ENCODE measurements at regions not wholly inside any gene's neighbourhood (a gene's known extent, or its start where the extent isn't known, plus 50 kb on each side); places are given as distances from the start of the nearest gene placed in this dataset.

- no peaks in the 10 kb centered on the region for H3K27me3 ChIP-seq (replicated peaks in 1 of 4; ENCODE audit: control extremely low read depth in 1 of 4, control insufficient read depth in 3 of 4, insufficient read depth in 4 of 4, low read length in 3 of 4)
- H3K27ac ChIP-seq (ENCODE audit: low read length in 2 of 2) = no peak overlapping the region
- Mint-ChIP-seq H3K4me1 (no peaks in the 10 kb centered on the region), H3K9me3 (ENCODE audit: insufficient read depth) (no peaks in the 10 kb centered on the region), H3K27me3 (no peaks in the 10 kb centered on the region), H3K27ac (no peak overlapping the region), H3K4me3 (no peak overlapping the region)
- H4K20me1 ChIP-seq (ENCODE audit: control insufficient read depth, insufficient read depth, low read length, poor library complexity, severe bottlenecking) = no peaks in the 10 kb centered on the region
- H3K4me1 ChIP-seq (ENCODE audit: control insufficient read depth in 2 of 2, insufficient read depth in 2 of 2, low read length in 2 of 2) = no peaks in the 10 kb centered on the region
- intact Hi-C loops (cut with micrococcal nuclease) = no loop called here
- no peak overlapping the region for H3K9ac ChIP-seq (ENCODE audit: low read length)
- H3K9me3 ChIP-seq (ENCODE audit: control extremely low read depth in 1 of 3, control insufficient read depth in 2 of 3, insufficient read depth in 1 of 3, low read length in 2 of 3) = no peaks in the 10 kb centered on the region
- DNase-seq (no peak), ATAC-seq (ENCODE audit: low read depth) (no peak)
- TF ChIP-seq CTCF (IDR thresholded peaks at IDR 0.05) (no peak), EZH2 (IDR thresholded peaks at IDR 0.05; ENCODE audit: borderline replicate concordance, insufficient read depth, low read depth, low read length, poor library complexity, severe bottlenecking) (no peak)
- H3K79me2 ChIP-seq (ENCODE audit: control insufficient read depth, insufficient read depth, low read length) = no peaks in the 10 kb centered on the region
- WGBS (ENCODE audit: insufficient coverage) = 86% methylated on average over 1 of the region's 2 CpGs
- CTCF ChIA-PET = no interaction called here
- H3K4me3 ChIP-seq (ENCODE audit: control extremely low read depth in 1 of 5, extremely low read depth in 1 of 5, insufficient read depth in 1 of 5, low read depth in 2 of 5, low read length in 4 of 5) = no peak overlapping the region
- H3K4me2 ChIP-seq (replicated peaks; ENCODE audit: low read depth, low read length, poor library complexity, severe bottlenecking) = no peak overlapping the region
- H3K36me3 ChIP-seq (replicated peaks in 1 of 2; ENCODE audit: control extremely low read depth in 1 of 2, control insufficient read depth in 1 of 2, extremely low read depth in 1 of 2, insufficient read depth in 2 of 2, low read length in 1 of 2) = no peaks in the 10 kb centered on the region
- H2AFZ ChIP-seq (ENCODE audit: insufficient read depth, low read depth, low read length, poor library complexity, severe bottlenecking) = no peak overlapping the region
- POLR2A ChIA-PET = no interaction called here
These were observed 1283.2 kb upstream of the NXPH2 start for GRCh38 chr2:140063356-140063755.

- Mint-ChIP-seq H3K4me1 (no peaks in the 10 kb centered on the region), H3K9me3 (ENCODE audit: insufficient read depth) (no peaks in the 10 kb centered on the region), H3K4me3 (no peak overlapping the region), H3K27ac (no peak overlapping the region), H3K27me3 (no peaks in the 10 kb centered on the region)
- Histone ChIP-seq H3K36me3 (replicated peaks in 1 of 2; ENCODE audit: control extremely low read depth in 1 of 2, control insufficient read depth in 1 of 2, extremely low read depth in 1 of 2, insufficient read depth in 2 of 2, low read length in 1 of 2) (no peaks in the 10 kb centered on the region), H2AFZ (ENCODE audit: insufficient read depth, low read depth, low read length, poor library complexity, severe bottlenecking) (no peak overlapping the region), H4K20me1 (ENCODE audit: control insufficient read depth, insufficient read depth, low read length, poor library complexity, severe bottlenecking) (no peaks in the 10 kb centered on the region), H3K79me2 (ENCODE audit: control insufficient read depth, insufficient read depth, low read length) (no peaks in the 10 kb centered on the region), H3K4me1 (ENCODE audit: control insufficient read depth in 2 of 2, insufficient read depth in 2 of 2, low read length in 2 of 2) (no peaks in the 10 kb centered on the region), H3K9ac (ENCODE audit: low read length) (no peak overlapping the region), H3K4me3 (ENCODE audit: control extremely low read depth in 1 of 5, extremely low read depth in 1 of 5, insufficient read depth in 1 of 5, low read depth in 2 of 5, low read length in 4 of 5) (no peak overlapping the region), H3K27ac (ENCODE audit: low read length in 2 of 2) (no peak overlapping the region), H3K27me3 (replicated peaks in 1 of 4; ENCODE audit: control extremely low read depth in 1 of 4, control insufficient read depth in 3 of 4, insufficient read depth in 4 of 4, low read length in 3 of 4) (no peaks in the 10 kb centered on the region), H3K9me3 (ENCODE audit: control extremely low read depth in 1 of 3, control insufficient read depth in 2 of 3, insufficient read depth in 1 of 3, low read length in 2 of 3) (no peaks in the 10 kb centered on the region), H3K4me2 (replicated peaks; ENCODE audit: low read depth, low read length, poor library complexity, severe bottlenecking) (no peak overlapping the region)
- TF ChIP-seq CTCF (IDR thresholded peaks at IDR 0.05) (no peak), EZH2 (IDR thresholded peaks at IDR 0.05; ENCODE audit: borderline replicate concordance, insufficient read depth, low read depth, low read length, poor library complexity, severe bottlenecking) (no peak)
- DNase-seq = no peak
- CTCF ChIA-PET = no interaction called here
- WGBS (ENCODE audit: insufficient coverage) = no CpG with 5 or more reads among the region's 1 CpG
- intact Hi-C loops (cut with micrococcal nuclease) = no loop called here
- POLR2A ChIA-PET = no interaction called here
- no peak for ATAC-seq (ENCODE audit: low read depth)
These were observed 1281.0 kb upstream of the NXPH2 start for GRCh38 chr2:140061240-140061639.

Data from B cell (primary cell).